ENCODE measurements at regions not wholly inside any gene's neighbourhood (a gene's known extent, or its start where the extent isn't known, plus 50 kb on each side); places are given as distances from the start of the nearest gene placed in this dataset.

DNA sequence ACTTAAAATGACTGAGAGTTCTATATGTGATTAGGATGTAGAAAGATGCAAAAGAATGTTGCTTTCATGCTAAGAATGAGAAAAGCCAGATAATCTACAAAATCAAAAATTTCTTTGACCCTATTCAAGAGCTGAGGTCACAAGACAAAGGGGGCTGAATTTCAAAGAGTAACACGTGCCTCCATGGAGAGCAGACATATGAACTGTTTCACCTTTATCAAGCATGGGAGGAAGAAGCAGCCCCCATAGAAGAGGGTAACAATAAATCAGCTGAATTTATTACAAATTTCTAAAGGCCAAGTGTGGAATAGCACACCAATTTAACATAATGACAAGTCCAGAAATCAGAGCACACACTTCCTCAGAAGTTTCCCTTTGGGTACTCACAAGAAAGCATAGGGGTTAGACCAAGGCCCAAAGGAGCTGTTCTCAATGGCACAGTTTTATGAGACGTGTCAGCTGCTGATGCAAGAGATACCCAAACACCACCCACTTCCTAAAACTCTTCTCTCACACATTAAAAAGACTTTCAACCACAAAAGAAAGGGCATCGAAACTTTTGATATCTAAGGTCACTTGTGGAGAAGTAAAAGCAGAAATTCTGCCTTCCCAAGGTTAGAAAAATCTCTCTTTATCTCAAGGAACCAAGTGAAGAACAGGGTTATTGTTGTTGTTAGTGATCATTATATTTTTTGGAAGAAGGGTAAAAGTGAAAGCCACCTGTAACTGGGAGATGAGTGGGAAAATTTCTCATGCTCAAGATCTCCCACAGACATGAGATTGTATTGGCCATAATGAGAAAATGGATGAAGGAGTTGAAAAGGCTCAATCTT, 950.1 kb downstream of the TRIB2 start:
- TF ChIP-seq, protein P1, sequence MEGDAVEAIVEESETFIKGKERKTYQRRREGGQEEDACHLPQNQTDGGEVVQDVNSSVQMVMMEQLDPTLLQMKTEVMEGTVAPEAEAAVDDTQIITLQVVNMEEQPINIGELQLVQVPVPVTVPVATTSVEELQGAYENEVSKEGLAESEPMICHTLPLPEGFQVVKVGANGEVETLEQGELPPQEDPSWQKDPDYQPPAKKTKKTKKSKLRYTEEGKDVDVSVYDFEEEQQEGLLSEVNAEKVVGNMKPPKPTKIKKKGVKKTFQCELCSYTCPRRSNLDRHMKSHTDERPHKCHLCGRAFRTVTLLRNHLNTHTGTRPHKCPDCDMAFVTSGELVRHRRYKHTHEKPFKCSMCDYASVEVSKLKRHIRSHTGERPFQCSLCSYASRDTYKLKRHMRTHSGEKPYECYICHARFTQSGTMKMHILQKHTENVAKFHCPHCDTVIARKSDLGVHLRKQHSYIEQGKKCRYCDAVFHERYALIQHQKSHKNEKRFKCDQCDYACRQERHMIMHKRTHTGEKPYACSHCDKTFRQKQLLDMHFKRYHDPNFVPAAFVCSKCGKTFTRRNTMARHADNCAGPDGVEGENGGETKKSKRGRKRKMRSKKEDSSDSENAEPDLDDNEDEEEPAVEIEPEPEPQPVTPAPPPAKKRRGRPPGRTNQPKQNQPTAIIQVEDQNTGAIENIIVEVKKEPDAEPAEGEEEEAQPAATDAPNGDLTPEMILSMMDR (conservative IDR thresholded peaks at IDR 0.05), result no peak
- no peak for TF ChIP-seq ZFX (IDR thresholded peaks at IDR 0.05)

Measured in C4-2B (cell line).